Naive thymus-derived CD8-positive, alpha-beta T cell (primary cell): ENCODE measurements at regions not wholly inside any gene's neighbourhood (a gene's known extent, or its start where the extent isn't known, plus 50 kb on each side); places are given as distances from the start of the nearest gene placed in this dataset.

Experiments
- ATAC-seq, 2 donors: fragments of 150-1000 bp; cut with Tn5 transposase in 1 of 2; sonication (Bioruptor Pico), chemical (Tn5 transposase) in 1 of 2; 1 replicate in 1 of 2; 2 replicates in 1 of 2; pipeline ENCODE4 v1.10.0; 2021; ENCODE audit warnings: mild to moderate bottlenecking in 2 of 2, moderate library complexity in 2 of 2
- POLR2A ChIA-PET: fragments of 350-600 bp; sonication (Branson Sonifier 250); formaldehyde crosslinking; loops from one replicate; lab custom pipeline; 2021; ENCODE audit warnings: antibody characterized with exemption; lab: Charles Lee
- DNase-seq, 10 donors: peaks; one replicate each; pipeline versions ENCODE4 v3.0.0 to v3.0.0-alpha.2; 2020 to 2022
- H3K27ac Mint-ChIP-seq, 10 donors: one replicate each; pipeline ENCODE4 v1.8.0; 2020 to 2022; ENCODE audit warnings: mild to moderate bottlenecking in 10 of 10, mixed read lengths in 10 of 10, moderate library complexity in 4 of 10, inconsistent platforms in 1 of 10
- H3K27me3 Mint-ChIP-seq, 5 donors: one replicate each; pipeline ENCODE4 v1.8.0; 2021 to 2022; ENCODE audit warnings: mixed read lengths in 5 of 5
- H3K36me3 Mint-ChIP-seq, 3 donors: one replicate each; pipeline ENCODE4 v1.8.0; 2020 to 2022; ENCODE audit warnings: mixed read lengths in 3 of 3, mild to moderate bottlenecking in 2 of 3, inconsistent platforms in 1 of 3
- H3K4me1 Mint-ChIP-seq, 4 donors: one replicate each; pipeline ENCODE4 v1.8.0; 2021 to 2022; ENCODE audit warnings: mixed read lengths in 4 of 4
- H3K4me3 Mint-ChIP-seq, 10 donors: one replicate each; pipeline ENCODE4 v1.8.0; 2020 to 2022; ENCODE audit warnings: mild to moderate bottlenecking in 10 of 10, mixed read lengths in 10 of 10, moderate library complexity in 6 of 10, inconsistent platforms in 1 of 10
- H3K9me3 Mint-ChIP-seq, 9 donors: one replicate each; pipeline ENCODE4 v1.8.0; 2020 to 2022; ENCODE audit warnings: mixed read lengths in 9 of 9, mild to moderate bottlenecking in 3 of 9, inconsistent platforms in 1 of 9, moderate library complexity in 1 of 9

DNA sequence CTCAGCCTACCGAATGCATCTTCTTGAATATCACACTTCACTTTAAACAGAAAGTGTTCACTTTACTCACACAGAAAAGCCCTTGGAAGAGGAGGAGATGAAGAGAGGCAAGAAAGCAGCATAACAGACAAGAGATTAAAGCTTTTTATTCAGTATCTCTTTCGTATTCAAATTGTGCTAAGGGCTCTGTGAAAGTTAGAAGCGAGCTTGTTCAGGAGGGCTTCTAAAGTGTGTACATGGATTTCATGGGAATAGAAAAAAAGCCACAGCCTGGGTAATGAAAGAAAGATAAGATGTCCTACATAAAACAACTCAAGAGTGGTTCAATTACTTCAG, 531.9 kb downstream of the TMEM182 start:
- Mint-ChIP-seq H3K27me3 (peaks cover 0 to 14% (median 8%) of the 10 kb centered on the region in 5 donors), H3K9me3 (peaks cover 0 to 13% (median 5%) of the 10 kb centered on the region in 9 donors), H3K4me3 (no peak overlapping the region), H3K27ac (no peak overlapping the region), H3K36me3 (no peaks in the 10 kb centered on the region), H3K4me1 (no peaks in the 10 kb centered on the region)
- POLR2A ChIA-PET, result no interaction called here
- no peak for DNase-seq
- no peak for ATAC-seq

DNA sequence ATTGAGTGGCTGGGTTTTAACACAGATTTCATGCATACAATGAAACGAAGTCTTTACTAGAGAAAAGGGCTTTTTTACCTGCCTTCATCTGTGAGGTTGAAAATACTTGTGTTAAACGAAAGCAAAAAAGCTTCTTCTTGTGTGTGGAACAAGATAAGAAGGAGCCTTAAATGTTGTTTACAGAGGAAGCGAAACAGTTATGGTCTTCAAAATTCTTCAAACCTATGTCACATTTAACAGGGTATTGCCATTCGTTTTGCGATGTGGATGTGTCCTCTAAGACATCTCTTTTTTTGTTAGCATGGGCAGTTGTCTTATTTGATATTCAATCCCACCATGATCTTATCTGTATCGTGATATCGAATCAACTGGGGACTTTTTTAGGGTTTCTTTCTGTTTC, 532.6 kb downstream of the TMEM182 start:
- no peaks in the 10 kb centered on the region for H3K4me1 Mint-ChIP-seq
- no peak overlapping the region for H3K4me3 Mint-ChIP-seq
- no peak for ATAC-seq
- H3K36me3 Mint-ChIP-seq, result no peaks in the 10 kb centered on the region
- POLR2A ChIA-PET, result no interaction called here
- DNase-seq, result no peak
- peaks cover 0 to 14% (median 8%) of the 10 kb centered on the region in 5 donors for H3K27me3 Mint-ChIP-seq
- H3K27ac Mint-ChIP-seq, result no peak overlapping the region
- peaks cover 0 to 13% (median 5%) of the 10 kb centered on the region in 9 donors for H3K9me3 Mint-ChIP-seq

DNA sequence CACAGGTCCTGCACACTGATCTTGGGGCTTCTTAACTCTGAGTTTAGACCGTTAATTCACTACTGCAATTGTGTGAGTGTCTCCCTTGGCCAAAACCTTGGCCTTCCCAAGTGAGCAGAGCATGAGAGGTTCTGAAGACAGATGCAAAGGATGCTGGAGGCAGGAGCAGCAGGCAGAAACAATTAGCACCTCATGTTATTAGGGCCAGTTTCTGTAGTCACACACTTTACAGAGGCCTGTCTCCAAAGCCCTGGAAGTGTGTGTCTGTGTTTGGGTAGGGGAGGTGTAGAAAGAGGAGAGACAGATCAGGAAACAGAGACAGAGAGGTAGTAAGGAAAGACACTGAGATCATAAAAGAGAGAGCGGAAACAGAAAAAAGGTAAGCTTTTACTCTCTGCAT, 533.8 kb downstream of the TMEM182 start:
- Mint-ChIP-seq H3K4me1 (no peaks in the 10 kb centered on the region), H3K36me3 (no peaks in the 10 kb centered on the region), H3K27ac (no peak overlapping the region), H3K27me3 (peaks cover 0 to 14% (median 8%) of the 10 kb centered on the region in 5 donors), H3K4me3 (no peak overlapping the region), H3K9me3 (peaks cover 0 to 13% (median 5%) of the 10 kb centered on the region in 9 donors)
- no peak for DNase-seq
- no peak for ATAC-seq
- POLR2A ChIA-PET, result no interaction called here

DNA sequence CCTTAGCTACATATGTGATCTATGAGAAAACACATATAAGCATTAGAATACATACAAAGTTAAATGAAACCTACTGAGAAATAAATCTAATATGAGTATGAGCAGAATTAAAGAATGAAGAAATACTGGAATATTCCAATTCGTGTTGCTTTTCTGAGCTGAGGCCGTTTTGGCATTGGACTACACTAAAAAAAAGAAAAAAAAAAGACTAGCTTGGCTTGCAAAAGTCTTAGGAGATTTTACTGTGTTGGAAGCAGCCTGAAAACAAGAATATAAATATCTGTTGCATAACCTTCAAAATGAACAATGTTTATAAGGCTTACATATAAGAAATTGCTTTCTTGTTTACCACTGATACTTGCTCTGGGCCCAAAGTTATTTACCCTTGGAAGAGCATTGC, 562.8 kb downstream of the TMEM182 start:
- DNase-seq (no peak), ATAC-seq (no peak)
- Mint-ChIP-seq H3K36me3 (no peaks in the 10 kb centered on the region), H3K9me3 (peaks cover 0 to 13% (median 3%) of the 10 kb centered on the region in 9 donors), H3K4me3 (no peak overlapping the region), H3K27me3 (no peaks in the 10 kb centered on the region), H3K4me1 (no peaks in the 10 kb centered on the region), H3K27ac (no peak overlapping the region)
- POLR2A ChIA-PET, result no interaction called here

DNA sequence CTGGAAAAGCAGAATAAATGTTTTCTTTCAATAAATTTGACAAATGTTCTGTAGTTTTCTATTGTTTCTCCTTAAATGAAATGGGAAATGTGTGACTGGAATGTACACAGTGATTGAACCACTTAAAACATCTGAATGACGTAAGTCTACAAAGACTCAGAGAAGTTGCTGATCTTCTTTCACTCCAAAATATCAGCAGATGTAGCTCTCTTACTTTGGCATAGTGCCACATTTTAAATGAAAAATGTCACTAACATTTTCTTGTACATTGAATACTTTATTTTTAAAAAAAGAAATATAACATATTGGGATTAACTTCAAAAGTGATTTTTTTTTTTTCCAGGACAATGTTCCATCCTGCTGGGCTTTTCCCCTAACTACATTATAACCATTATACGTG, 565.6 kb downstream of the TMEM182 start:
- no peak for DNase-seq
- POLR2A ChIA-PET, result no interaction called here
- no peak for ATAC-seq
- no peaks in the 10 kb centered on the region for H3K27me3 Mint-ChIP-seq
- no peaks in the 10 kb centered on the region for H3K4me1 Mint-ChIP-seq
- peaks cover 0 to 6% (median 2%) of the 10 kb centered on the region in 9 donors for H3K9me3 Mint-ChIP-seq
- H3K4me3 Mint-ChIP-seq, result no peak overlapping the region
- no peak overlapping the region for H3K27ac Mint-ChIP-seq
- no peaks in the 10 kb centered on the region for H3K36me3 Mint-ChIP-seq

DNA sequence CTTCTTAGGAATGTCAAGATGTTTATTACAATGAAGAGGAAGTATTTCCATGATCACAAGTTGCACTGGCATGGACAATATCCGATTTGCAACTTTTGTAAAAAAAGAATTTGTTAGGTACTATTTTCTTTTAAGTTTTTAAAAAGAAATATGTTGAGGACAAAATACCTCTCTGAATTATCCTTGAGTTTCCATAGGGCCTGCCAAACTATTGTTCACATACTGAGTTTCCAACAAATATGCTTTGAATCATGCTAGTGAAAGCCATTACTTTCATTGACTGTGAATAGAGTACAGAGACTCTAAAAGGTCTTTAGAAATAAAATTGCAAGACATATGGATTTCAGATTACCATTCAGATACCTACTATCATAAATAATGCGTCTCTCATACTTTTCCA, 566.1 kb downstream of the TMEM182 start:
- no peak overlapping the region for H3K27ac Mint-ChIP-seq
- peaks cover 0 to 6% (median 2%) of the 10 kb centered on the region in 9 donors for H3K9me3 Mint-ChIP-seq
- H3K36me3 Mint-ChIP-seq, result no peaks in the 10 kb centered on the region
- no peaks in the 10 kb centered on the region for H3K27me3 Mint-ChIP-seq
- H3K4me3 Mint-ChIP-seq, result no peak overlapping the region
- POLR2A ChIA-PET, result no interaction called here
- DNase-seq (no peak), ATAC-seq (no peak)
- no peaks in the 10 kb centered on the region for H3K4me1 Mint-ChIP-seq

DNA sequence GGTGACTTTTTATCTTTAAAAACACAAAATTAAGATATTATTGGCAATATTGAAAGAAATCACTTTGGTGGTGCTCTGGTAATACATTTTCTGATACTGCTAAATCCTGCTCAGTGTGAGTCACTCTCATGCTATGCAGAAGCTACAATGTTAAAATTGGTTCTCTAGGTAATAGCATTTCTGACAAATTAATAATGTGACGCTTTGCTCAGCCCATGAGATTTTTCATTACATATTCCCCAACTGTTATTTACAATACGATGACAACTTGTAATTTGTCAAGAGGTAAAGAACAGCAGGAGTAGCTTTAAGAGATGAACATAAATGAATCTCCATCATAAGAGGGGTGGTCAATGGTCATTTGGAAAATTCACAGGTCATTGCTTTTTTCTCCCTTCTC, 573.6 kb downstream of the TMEM182 start:
- H3K27me3 Mint-ChIP-seq, result no peaks in the 10 kb centered on the region
- H3K36me3 Mint-ChIP-seq, result no peaks in the 10 kb centered on the region
- H3K4me1 Mint-ChIP-seq, result no peaks in the 10 kb centered on the region
- no peak overlapping the region for H3K27ac Mint-ChIP-seq
- no peak for DNase-seq
- POLR2A ChIA-PET, result no interaction called here
- H3K4me3 Mint-ChIP-seq, result no peak overlapping the region
- H3K9me3 Mint-ChIP-seq, result peaks cover 0 to 29% (median 2%) of the 10 kb centered on the region in 9 donors
- no peak for ATAC-seq

DNA sequence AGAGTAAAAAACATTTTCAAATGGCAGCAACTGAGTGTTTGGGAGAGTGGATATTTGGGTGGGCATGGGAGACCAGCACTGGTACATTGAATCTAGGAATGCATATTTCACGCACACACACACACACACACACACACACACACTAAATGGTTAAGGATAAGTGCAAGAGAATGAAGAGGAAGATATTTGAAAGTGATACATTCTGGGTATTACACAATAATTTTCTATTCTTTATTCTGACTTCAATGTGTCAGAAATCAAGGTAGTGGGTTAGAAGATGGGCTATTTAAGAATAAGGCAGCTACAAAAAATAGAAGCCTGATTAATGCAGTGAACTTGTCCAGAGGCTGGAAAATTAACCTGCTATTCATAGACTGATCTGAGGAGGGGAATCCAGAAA, 577.0 kb downstream of the TMEM182 start:
- H3K4me3 Mint-ChIP-seq, result no peak overlapping the region
- H3K4me1 Mint-ChIP-seq, result no peaks in the 10 kb centered on the region

DNA sequence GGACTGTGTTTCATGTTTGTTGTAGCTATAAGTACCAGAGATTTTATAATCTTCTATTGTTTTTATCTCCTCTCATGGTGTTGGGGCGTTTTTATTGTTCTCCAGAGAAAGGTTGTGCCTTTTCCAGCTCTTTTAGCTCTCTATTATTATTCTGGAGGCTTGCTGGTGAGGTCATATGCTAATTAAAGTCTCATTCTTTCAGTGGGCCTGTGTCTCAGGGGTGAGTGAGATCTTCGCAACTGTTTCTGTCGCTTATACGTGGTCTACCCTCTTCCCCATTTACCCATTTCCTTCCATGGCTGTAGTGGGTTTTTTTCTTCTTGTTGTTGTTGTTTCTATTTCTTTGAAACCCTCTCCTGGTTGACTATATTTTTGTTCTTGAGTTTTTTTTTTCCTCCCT, 584.9 kb downstream of the TMEM182 start:
- H3K27me3 Mint-ChIP-seq, result no peaks in the 10 kb centered on the region
- no peaks in the 10 kb centered on the region for H3K36me3 Mint-ChIP-seq
- H3K27ac Mint-ChIP-seq, result no peak overlapping the region
- no peak overlapping the region for H3K4me3 Mint-ChIP-seq
- H3K9me3 Mint-ChIP-seq, result peaks cover 7 to 20% (median 15%) of the 10 kb centered on the region in 9 donors
- no peaks in the 10 kb centered on the region for H3K4me1 Mint-ChIP-seq
- POLR2A ChIA-PET, result no interaction called here
- ATAC-seq (no peak), DNase-seq (no peak)

More for the DNA sequence above, 577.0 kb downstream of the TMEM182 start:
- no peak for DNase-seq
- Mint-ChIP-seq H3K36me3 (no peaks in the 10 kb centered on the region), H3K27ac (no peak overlapping the region), H3K9me3 (peaks cover 0 to 38% (median 3%) of the 10 kb centered on the region in 9 donors), H3K27me3 (no peaks in the 10 kb centered on the region)
- POLR2A ChIA-PET, result no interaction called here
- no peak for ATAC-seq

DNA sequence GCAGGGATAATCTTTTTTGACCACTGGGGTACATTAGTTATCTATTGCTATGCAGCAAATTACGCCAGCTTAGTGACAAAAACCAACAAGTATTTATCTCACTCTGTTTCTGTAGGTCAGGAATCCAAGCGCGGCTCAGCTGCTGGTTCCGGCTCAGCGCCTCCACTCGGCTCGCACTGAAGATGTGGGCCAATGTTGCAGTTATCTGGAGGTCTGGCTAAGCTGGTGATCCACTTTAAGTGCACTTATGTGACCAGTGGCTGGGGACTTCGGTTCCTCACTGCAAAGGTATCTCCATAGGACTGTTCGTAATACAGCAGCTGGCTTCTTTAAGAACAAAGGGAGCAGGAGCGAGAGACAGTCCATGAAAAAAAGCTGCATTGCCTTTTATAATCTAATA, 591.9 kb downstream of the TMEM182 start:
- Mint-ChIP-seq H3K4me3 (no peak overlapping the region), H3K4me1 (no peaks in the 10 kb centered on the region), H3K27ac (no peak overlapping the region), H3K36me3 (no peaks in the 10 kb centered on the region), H3K27me3 (no peaks in the 10 kb centered on the region), H3K9me3 (peaks cover 0 to 13% (median 3%) of the 10 kb centered on the region in 9 donors)
- no peak for DNase-seq
- POLR2A ChIA-PET, result no interaction called here
- no peak for ATAC-seq

DNA sequence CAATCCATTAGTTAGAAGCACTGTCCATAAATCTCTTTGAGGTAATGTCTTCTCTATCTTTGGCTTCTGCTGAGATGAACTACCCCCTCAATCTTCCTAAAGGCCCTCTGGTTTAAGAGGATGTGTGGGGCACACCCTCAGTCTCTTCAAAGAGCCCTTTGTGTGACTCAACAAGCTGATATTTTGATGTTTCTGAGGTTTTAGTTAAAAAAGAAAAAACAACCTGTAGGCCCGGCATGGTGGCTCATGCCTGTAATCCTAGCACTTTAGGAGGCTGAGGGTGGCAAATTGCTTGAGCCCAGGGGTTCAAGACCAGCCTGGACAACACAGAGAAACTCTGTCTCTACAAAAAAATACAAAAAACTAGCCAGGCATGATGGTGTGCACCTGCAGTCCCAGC, 593.5 kb downstream of the TMEM182 start:
- POLR2A ChIA-PET, result no interaction called here
- H3K4me1 Mint-ChIP-seq, result no peaks in the 10 kb centered on the region
- no peaks in the 10 kb centered on the region for H3K36me3 Mint-ChIP-seq
- DNase-seq (no peak), ATAC-seq (no peak)
- H3K9me3 Mint-ChIP-seq, result peaks cover 0 to 16% (median 3%) of the 10 kb centered on the region in 9 donors
- no peaks in the 10 kb centered on the region for H3K27me3 Mint-ChIP-seq
- H3K4me3 Mint-ChIP-seq, result no peak overlapping the region
- H3K27ac Mint-ChIP-seq, result no peak overlapping the region

DNA sequence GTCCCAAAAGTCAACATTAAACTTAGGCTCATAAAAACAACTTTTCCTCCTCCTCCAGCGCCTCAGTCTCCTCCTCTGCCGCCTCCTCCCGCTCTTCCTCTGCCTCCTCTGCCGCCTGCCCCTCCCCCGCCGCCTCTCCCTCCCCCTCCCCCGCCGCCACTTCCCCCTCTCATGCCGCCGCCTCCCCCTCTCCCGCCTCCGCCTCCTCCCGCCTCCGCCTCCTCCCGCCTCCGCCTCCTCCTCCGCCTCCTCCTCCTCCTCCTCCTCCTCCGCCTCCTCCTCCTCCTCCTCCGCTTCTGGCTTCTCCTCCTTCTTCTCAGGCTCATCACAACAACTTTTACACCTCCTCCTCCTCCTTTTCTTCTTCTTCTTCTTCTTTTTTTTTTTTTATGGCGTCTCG, 599.9 kb downstream of the TMEM182 start:
- Mint-ChIP-seq H3K27me3 (no peaks in the 10 kb centered on the region), H3K27ac (no peak overlapping the region), H3K4me3 (no peak overlapping the region), H3K9me3 (peaks cover 0 to 21% (median 4%) of the 10 kb centered on the region in 9 donors), H3K4me1 (no peaks in the 10 kb centered on the region), H3K36me3 (no peaks in the 10 kb centered on the region)
- ATAC-seq (no peak), DNase-seq (no peak)
- POLR2A ChIA-PET, result no interaction called here

DNA sequence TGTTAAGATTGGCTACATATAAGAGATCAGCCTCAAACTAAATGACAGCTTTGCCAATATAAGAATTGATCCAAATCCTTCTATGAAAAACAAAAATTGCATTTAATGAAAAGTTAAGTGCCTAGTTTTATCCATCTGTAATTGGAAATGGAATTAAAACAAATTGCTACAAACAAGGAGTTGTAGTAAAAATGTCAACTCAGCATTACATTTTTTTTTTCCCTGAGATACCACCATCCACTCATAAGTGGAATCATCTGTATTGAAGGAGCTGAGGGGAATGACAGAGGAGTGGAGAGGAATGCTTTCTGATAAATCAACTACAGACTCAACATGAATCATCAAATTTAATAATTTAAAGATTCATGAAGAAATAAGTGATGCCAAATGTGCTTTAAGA, 601.8 kb downstream of the TMEM182 start:
- no peaks in the 10 kb centered on the region for H3K36me3 Mint-ChIP-seq
- H3K4me3 Mint-ChIP-seq, result no peak overlapping the region
- H3K27ac Mint-ChIP-seq, result no peak overlapping the region
- H3K27me3 Mint-ChIP-seq, result no peaks in the 10 kb centered on the region
- H3K4me1 Mint-ChIP-seq, result no peaks in the 10 kb centered on the region
- no peak for DNase-seq
- no peak for ATAC-seq
- POLR2A ChIA-PET, result no interaction called here
- peaks cover 0 to 17% (median 4%) of the 10 kb centered on the region in 9 donors for H3K9me3 Mint-ChIP-seq

DNA sequence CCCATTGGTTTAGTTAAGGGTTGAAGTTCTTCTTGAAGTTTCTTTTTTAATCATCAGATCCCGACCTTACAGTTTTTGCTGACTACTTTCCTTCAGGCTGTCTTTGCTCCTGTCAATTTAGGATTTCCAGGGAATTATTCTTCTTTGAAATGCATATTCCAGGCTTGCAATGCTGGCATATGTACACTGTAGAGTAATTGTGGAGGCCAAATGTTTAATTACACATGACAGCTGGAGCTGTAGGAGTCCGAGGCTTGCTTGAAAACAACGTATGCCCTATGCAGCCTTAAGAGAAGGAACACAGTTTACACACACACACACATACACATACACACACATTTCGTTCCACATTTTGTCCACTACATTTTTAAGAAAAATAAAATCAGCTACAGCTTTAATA, 602.3 kb downstream of the TMEM182 start:
- no peaks in the 10 kb centered on the region for H3K4me1 Mint-ChIP-seq
- H3K27ac Mint-ChIP-seq, result no peak overlapping the region
- H3K9me3 Mint-ChIP-seq, result peaks cover 0 to 17% (median 4%) of the 10 kb centered on the region in 9 donors
- POLR2A ChIA-PET, result no interaction called here
- H3K36me3 Mint-ChIP-seq, result no peaks in the 10 kb centered on the region
- DNase-seq (no peak), ATAC-seq (no peak)
- no peak overlapping the region for H3K4me3 Mint-ChIP-seq
- H3K27me3 Mint-ChIP-seq, result no peaks in the 10 kb centered on the region
